Mammary epithelial cell (primary cell): ENCODE measurements at regions not wholly inside any gene's neighbourhood (a gene's known extent, or its start where the extent isn't known, plus 50 kb on each side); places are given as distances from the start of the nearest gene placed in this dataset.

Experiments
- CTCF ChIP-seq, 2 donors: IDR thresholded peaks in 1 of 2; conservative IDR thresholded peaks in 1 of 2; 2 replicates each; pipeline ENCODE4 v1.5.1; 2011 to 2012; ENCODE audit warnings: inconsistent platforms in 2 of 2, low read length in 2 of 2, mild to moderate bottlenecking in 2 of 2, control low read depth in 1 of 2, low read depth in 1 of 2; ENCODE audit not compliant: insufficient read depth in 1 of 2; ENCODE audit errors: extremely low read depth in 1 of 2
- EZH2 ChIP-seq: IDR thresholded peaks from 2 replicates; pipeline ENCODE4 v1.6.1; 2012; ENCODE audit warnings: low read length, inconsistent platforms, borderline replicate concordance

GRCh38 chr13:69618393-69618792 lies 489.2 kb upstream of the ATXN8OS start:
- no peak for TF ChIP-seq EZH2
- TF ChIP-seq CTCF (conservative IDR thresholded peaks at IDR 0.05 in 1 of 2, IDR thresholded peaks at IDR 0.05 in 1 of 2; ENCODE audit: extremely low read depth in 1 of 2, insufficient read depth in 1 of 2, low read depth in 1 of 2, low read length in 2 of 2): no peak
